ENCODE measurements at regions not wholly inside any gene's neighbourhood (a gene's known extent, or its start where the extent isn't known, plus 50 kb on each side); places are given as distances from the start of the nearest gene placed in this dataset.

GRCh38 chr2:120932472-120932871, 196.8 kb downstream of the GLI2 start:
- H3K4me1 ChIP-seq (ENCODE audit: control insufficient read depth, extremely low read depth, insufficient read depth, low read length) = no peaks in the 10 kb centered on the region
- FAIRE-seq = no peak
- no peaks in the 10 kb centered on the region for H3K9me1 ChIP-seq (replicated peaks; ENCODE audit: control insufficient read depth, extremely low read depth, insufficient read depth, low read length)
- H3K4me2 ChIP-seq (ENCODE audit: insufficient read depth, low read length) = no peak overlapping the region
- H3K4me3 ChIP-seq (replicated peaks in 1 of 3; ENCODE audit: insufficient read depth in 1 of 3, low read depth in 1 of 3, low read length in 3 of 3) = no peak overlapping the region
- DNase-seq (ENCODE audit: low read depth, low spot score) = no peak
- H3K9ac ChIP-seq (replicated peaks; ENCODE audit: extremely low read depth, insufficient read depth, low read length) = no peak overlapping the region
- no peaks in the 10 kb centered on the region for H3K79me2 ChIP-seq (ENCODE audit: control insufficient read depth, insufficient read depth, low read length)
- ChIA-PET CTCF (interaction anchor here (1.7 kb wide), 1 partner anchor 15 kb away, joined by 5 read pairs; no protein-coding TSS in a partner anchor), POLR2A (no interaction called here)
- H3K27ac ChIP-seq (ENCODE audit: insufficient read depth, low read depth, low read length) = no peak overlapping the region
- peaks cover 6 to 25% of the 10 kb centered on the region in 2 experiments for H3K27me3 ChIP-seq (ENCODE audit: control insufficient read depth in 2 of 2, insufficient read depth in 2 of 2, low read length in 2 of 2)
- H4K20me1 ChIP-seq (replicated peaks; ENCODE audit: control insufficient read depth, extremely low read depth, insufficient read depth, low read length) = no peaks in the 10 kb centered on the region
- no peaks in the 10 kb centered on the region for H3K36me3 ChIP-seq (ENCODE audit: control insufficient read depth in 2 of 2, extremely low read depth in 1 of 2, insufficient read depth in 2 of 2, low read length in 2 of 2)
- H3K9me3 ChIP-seq (replicated peaks; ENCODE audit: control insufficient read depth, insufficient read depth, low read length) = no peaks in the 10 kb centered on the region
- intact Hi-C loops (cut with micrococcal nuclease) (no loop called here), dilution Hi-C loops (cut with MboI; ENCODE audit: extremely low pct_ligation_motif_present, low sequenced_read_pairs) (no loop called here)
- H2AFZ ChIP-seq (ENCODE audit: low read depth, low read length) = no peak overlapping the region
- TF ChIP-seq JUN (IDR thresholded peaks at IDR 0.05; ENCODE audit: borderline replicate concordance, insufficient read depth, insufficient read length, low read depth) (no peak), POLR2AphosphoS5 (IDR thresholded peaks at IDR 0.05; ENCODE audit: insufficient read depth, low read depth, low read length) (no peak), EZH2 (IDR thresholded peaks at IDR 0.05; ENCODE audit: borderline replicate concordance, low read depth, low read length, severe bottlenecking) (no peak), MYC (IDR thresholded peaks at IDR 0.05; ENCODE audit: low read depth, low read length) (no peak), GATA2 (IDR thresholded peaks at IDR 0.05; ENCODE audit: insufficient read depth, insufficient read length, low read depth, low read length) (no peak), POLR2A (IDR thresholded peaks at IDR 0.05; ENCODE audit: low read depth, low read length) (no peak), FOS (IDR thresholded peaks at IDR 0.05; ENCODE audit: borderline replicate concordance, insufficient read depth, low read length) (no peak)
- TF ChIP-seq, protein P1, sequence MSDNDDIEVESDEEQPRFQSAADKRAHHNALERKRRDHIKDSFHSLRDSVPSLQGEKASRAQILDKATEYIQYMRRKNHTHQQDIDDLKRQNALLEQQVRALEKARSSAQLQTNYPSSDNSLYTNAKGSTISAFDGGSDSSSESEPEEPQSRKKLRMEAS (IDR thresholded peaks at IDR 0.05; ENCODE audit: insufficient read depth, insufficient read length) = no peak
- TF ChIP-seq, protein P2, sequence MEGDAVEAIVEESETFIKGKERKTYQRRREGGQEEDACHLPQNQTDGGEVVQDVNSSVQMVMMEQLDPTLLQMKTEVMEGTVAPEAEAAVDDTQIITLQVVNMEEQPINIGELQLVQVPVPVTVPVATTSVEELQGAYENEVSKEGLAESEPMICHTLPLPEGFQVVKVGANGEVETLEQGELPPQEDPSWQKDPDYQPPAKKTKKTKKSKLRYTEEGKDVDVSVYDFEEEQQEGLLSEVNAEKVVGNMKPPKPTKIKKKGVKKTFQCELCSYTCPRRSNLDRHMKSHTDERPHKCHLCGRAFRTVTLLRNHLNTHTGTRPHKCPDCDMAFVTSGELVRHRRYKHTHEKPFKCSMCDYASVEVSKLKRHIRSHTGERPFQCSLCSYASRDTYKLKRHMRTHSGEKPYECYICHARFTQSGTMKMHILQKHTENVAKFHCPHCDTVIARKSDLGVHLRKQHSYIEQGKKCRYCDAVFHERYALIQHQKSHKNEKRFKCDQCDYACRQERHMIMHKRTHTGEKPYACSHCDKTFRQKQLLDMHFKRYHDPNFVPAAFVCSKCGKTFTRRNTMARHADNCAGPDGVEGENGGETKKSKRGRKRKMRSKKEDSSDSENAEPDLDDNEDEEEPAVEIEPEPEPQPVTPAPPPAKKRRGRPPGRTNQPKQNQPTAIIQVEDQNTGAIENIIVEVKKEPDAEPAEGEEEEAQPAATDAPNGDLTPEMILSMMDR (IDR thresholded peaks at IDR 0.05; ENCODE audit: extremely low read depth in 1 of 2, insufficient read depth in 1 of 2, low read depth in 1 of 2, low read length in 2 of 2) = no peak
- BruUV-seq (replicated peaks) = no TSS peak
